Gastroesophageal sphincter (tissue), 3 donors: ENCODE measurements at regions not wholly inside any gene's neighbourhood (a gene's known extent, or its start where the extent isn't known, plus 50 kb on each side); places are given as distances from the start of the nearest gene placed in this dataset.

Experiments used
- CTCF ChIP-seq, 4 experiments: fragments of 200-600 bp in 2 of 4; fragments of 450-650 bp in 2 of 4; sonication (generic) in 1 of 4; IDR thresholded peaks; one replicate each; pipeline ENCODE4 v1.5.1; 2017 to 2019; ENCODE audit warnings: antibody characterized with exemption in 4 of 4, mild to moderate bottlenecking in 2 of 4, moderate library complexity in 2 of 4
- POLR2A ChIP-seq, 2 donors: fragments of 450-650 bp; IDR thresholded peaks; one replicate each; pipeline ENCODE4 v1.6.1; 2017; ENCODE audit warnings: antibody characterized with exemption in 2 of 2, mild to moderate bottlenecking in 2 of 2, moderate library complexity in 1 of 2
- POLR2AphosphoS5 ChIP-seq: sonication (generic); formaldehyde crosslinking; IDR thresholded peaks from one replicate; pipeline ENCODE4 v1.6.1; 2017; ENCODE audit warnings: antibody characterized with exemption

- TF ChIP-seq POLR2A (IDR thresholded peaks at IDR 0.05) (no peak), CTCF (IDR thresholded peaks at IDR 0.05) (no peak), POLR2AphosphoS5 (no peak)
Measured at GRCh38 chr11:76605338-76606074, 65.0 kb downstream of the LRRC32 start.
